Mucosa of stomach (tissue), 1 donor: ENCODE measurements at regions not wholly inside any gene's neighbourhood (a gene's known extent, or its start where the extent isn't known, plus 50 kb on each side); places are given as distances from the start of the nearest gene placed in this dataset.

Experiments
- H3K27me3 ChIP-seq: one replicate; pipeline ENCODE4 v1.7.0; 2013; ENCODE audit warnings: mild to moderate bottlenecking, low read length; ENCODE audit not compliant: control insufficient read depth, insufficient read depth
- H3K36me3 ChIP-seq: one replicate; pipeline ENCODE4 v1.7.0; 2013; ENCODE audit warnings: low read length; ENCODE audit not compliant: control insufficient read depth, insufficient read depth
- H3K4me1 ChIP-seq: one replicate; pipeline ENCODE4 v1.7.0; 2013; ENCODE audit warnings: mild to moderate bottlenecking, low read length; ENCODE audit not compliant: control insufficient read depth, insufficient read depth
- H3K4me3 ChIP-seq: one replicate; pipeline ENCODE4 v1.7.0; 2013; ENCODE audit warnings: low read length
- H3K9ac ChIP-seq: one replicate; pipeline ENCODE4 v1.7.0; 2013; ENCODE audit warnings: mild to moderate bottlenecking, low read length, moderate library complexity
- H3K9me3 ChIP-seq: one replicate; pipeline ENCODE4 v1.7.0; 2013; ENCODE audit warnings: mild to moderate bottlenecking, low read length, moderate library complexity; ENCODE audit not compliant: control insufficient read depth
- donor health status: Pancreatic carcinoma.

GRCh38 chr20:21918398-21918797 lies 212.9 kb downstream of the PAX1 start:
- no peaks in the 10 kb centered on the region for H3K4me1 ChIP-seq
- no peaks in the 10 kb centered on the region for H3K27me3 ChIP-seq
- no peak overlapping the region for H3K9ac ChIP-seq
- H3K4me3 ChIP-seq: no peak overlapping the region
- no peaks in the 10 kb centered on the region for H3K9me3 ChIP-seq
- H3K36me3 ChIP-seq: no peaks in the 10 kb centered on the region

GRCh38 chr20:21902391-21902790 lies 196.9 kb downstream of the PAX1 start:
- no peaks in the 10 kb centered on the region for H3K36me3 ChIP-seq
- no peak overlapping the region for H3K4me3 ChIP-seq
- H3K4me1 ChIP-seq: no peaks in the 10 kb centered on the region
- no peak overlapping the region for H3K9ac ChIP-seq
- H3K9me3 ChIP-seq: no peaks in the 10 kb centered on the region
- H3K27me3 ChIP-seq: no peaks in the 10 kb centered on the region

GRCh38 chr20:21901470-21902275 lies 196.2 kb downstream of the PAX1 start:
- H3K27me3 ChIP-seq: no peaks in the 10 kb centered on the region
- H3K9ac ChIP-seq: no peak overlapping the region
- no peaks in the 10 kb centered on the region for H3K4me1 ChIP-seq
- H3K9me3 ChIP-seq: no peaks in the 10 kb centered on the region
- no peak overlapping the region for H3K4me3 ChIP-seq
- H3K36me3 ChIP-seq: no peaks in the 10 kb centered on the region

GRCh38 chr20:21900431-21900830 lies 195.0 kb downstream of the PAX1 start:
- no peak overlapping the region for H3K4me3 ChIP-seq

GRCh38 chr20:21874921-21875320 lies 169.5 kb downstream of the PAX1 start:
- H3K4me1 ChIP-seq: no peaks in the 10 kb centered on the region
- no peak overlapping the region for H3K9ac ChIP-seq
- no peaks in the 10 kb centered on the region for H3K9me3 ChIP-seq
- no peaks in the 10 kb centered on the region for H3K27me3 ChIP-seq
- H3K36me3 ChIP-seq: no peaks in the 10 kb centered on the region
- no peak overlapping the region for H3K4me3 ChIP-seq

More at GRCh38 chr20:21900431-21900830, 195.0 kb downstream of the PAX1 start:
- Histone ChIP-seq H3K36me3 (no peaks in the 10 kb centered on the region), H3K27me3 (no peaks in the 10 kb centered on the region), H3K9me3 (no peaks in the 10 kb centered on the region), H3K4me1 (no peaks in the 10 kb centered on the region), H3K9ac (no peak overlapping the region)

- H3K9ac ChIP-seq: no peak overlapping the region
- no peaks in the 10 kb centered on the region for H3K4me1 ChIP-seq
- no peaks in the 10 kb centered on the region for H3K27me3 ChIP-seq
- H3K9me3 ChIP-seq: no peaks in the 10 kb centered on the region
- no peaks in the 10 kb centered on the region for H3K36me3 ChIP-seq
- H3K4me3 ChIP-seq: no peak overlapping the region
Measured at GRCh38 chr20:21874127-21874526, 168.7 kb downstream of the PAX1 start.

GRCh38 chr20:21873291-21873690 lies 167.8 kb downstream of the PAX1 start:
- Histone ChIP-seq H3K27me3 (no peaks in the 10 kb centered on the region), H3K4me1 (no peaks in the 10 kb centered on the region), H3K4me3 (no peak overlapping the region), H3K36me3 (no peaks in the 10 kb centered on the region), H3K9me3 (no peaks in the 10 kb centered on the region), H3K9ac (no peak overlapping the region)

GRCh38 chr20:21867811-21868210 lies 162.3 kb downstream of the PAX1 start:
- no peaks in the 10 kb centered on the region for H3K4me1 ChIP-seq
- H3K4me3 ChIP-seq: no peak overlapping the region
- no peaks in the 10 kb centered on the region for H3K27me3 ChIP-seq
- no peaks in the 10 kb centered on the region for H3K9me3 ChIP-seq
- H3K9ac ChIP-seq: no peak overlapping the region
- H3K36me3 ChIP-seq: no peaks in the 10 kb centered on the region

GRCh38 chr20:21867353-21867752 lies 161.9 kb downstream of the PAX1 start:
- H3K9ac ChIP-seq: no peak overlapping the region
- no peaks in the 10 kb centered on the region for H3K36me3 ChIP-seq
- no peaks in the 10 kb centered on the region for H3K27me3 ChIP-seq
- H3K4me3 ChIP-seq: no peak overlapping the region
- no peaks in the 10 kb centered on the region for H3K9me3 ChIP-seq
- no peaks in the 10 kb centered on the region for H3K4me1 ChIP-seq

- Histone ChIP-seq H3K27me3 (no peaks in the 10 kb centered on the region), H3K4me1 (no peaks in the 10 kb centered on the region), H3K9me3 (no peaks in the 10 kb centered on the region), H3K36me3 (no peaks in the 10 kb centered on the region), H3K9ac (no peak overlapping the region), H3K4me3 (no peak overlapping the region)
Measured at GRCh38 chr20:21862956-21863355, 157.5 kb downstream of the PAX1 start.

GRCh38 chr20:21862259-21862946 lies 156.9 kb downstream of the PAX1 start:
- Histone ChIP-seq H3K4me3 (no peak overlapping the region), H3K4me1 (no peaks in the 10 kb centered on the region), H3K9me3 (no peaks in the 10 kb centered on the region), H3K27me3 (no peaks in the 10 kb centered on the region), H3K9ac (no peak overlapping the region), H3K36me3 (no peaks in the 10 kb centered on the region)

GRCh38 chr20:21840991-21841390 lies 135.5 kb downstream of the PAX1 start:
- no peak overlapping the region for H3K9ac ChIP-seq
- no peaks in the 10 kb centered on the region for H3K27me3 ChIP-seq
- no peaks in the 10 kb centered on the region for H3K4me1 ChIP-seq
- H3K36me3 ChIP-seq: no peaks in the 10 kb centered on the region
- no peak overlapping the region for H3K4me3 ChIP-seq
- no peaks in the 10 kb centered on the region for H3K9me3 ChIP-seq
